A549 (cell line): ENCODE measurements at regions not wholly inside any gene's neighbourhood (a gene's known extent, or its start where the extent isn't known, plus 50 kb on each side); places are given as distances from the start of the nearest gene placed in this dataset.
A peak's percentile ranks its signal among the peaks of the same experiment; 100 is the strongest.

ENCODE experiments used
- ATAC-seq, 2 experiments: fragments of 200-7000 bp in 1 of 2; fragments of >200 bp in 1 of 2; cut with Nextera tagmentation in 1 of 2; cut with Tn5 transposase in 1 of 2; 3 replicates each; pipeline versions ENCODE4 v1.8.0 to v1.9.1; 2018 to 2020; ENCODE audit warnings: mild to moderate bottlenecking in 1 of 2, moderate library complexity in 1 of 2
- CTCF ChIA-PET: fragments of 300-600 bp; sonication (Branson Sonifier 250); formaldehyde crosslinking; extraction: SDS; loops from one replicate; lab custom pipeline; 2021; ENCODE audit warnings: antibody characterized with exemption, inconsistent platforms; lab: Yijun Ruan, JAX
- POLR2A ChIA-PET: fragments of 350-600 bp; formaldehyde crosslinking; extraction: SDS; loops from one replicate; lab custom pipeline; 2021; ENCODE audit warnings: antibody characterized with exemption, inconsistent platforms; lab: Yijun Ruan, JAX
- DNase-seq, 2 experiments: peaks; one replicate each; pipeline versions ENCODE4 v3.0.0 to v3.0.0-alpha.2; 2011 to 2016; ENCODE audit warnings: low read depth in 1 of 2, low spot score in 1 of 2
- FAIRE-seq: peaks from 2 replicates; lab custom pipeline; 2011; peaks lifted over from hg19 to GRCh38; lab: Jason Lieb, UNC
- H3K27ac ChIP-seq, 2 experiments: fragments of >200 bp; sonication (Bioruptor Twin); formaldehyde crosslinking; 3 replicates each; pipeline ENCODE4 v1.5.1; 2016 to 2017
- H3K4me1 ChIP-seq: fragments of >200 bp; sonication (Bioruptor Twin); formaldehyde crosslinking; 3 replicates; pipeline ENCODE4 v1.6.1; 2016
- H3K4me2 ChIP-seq: fragments of >200 bp; sonication (Bioruptor Twin); formaldehyde crosslinking; 3 replicates; pipeline ENCODE4 v1.6.1; 2016
- H3K4me3 ChIP-seq: fragments of >200 bp; sonication (Bioruptor Twin); formaldehyde crosslinking; 3 replicates; pipeline ENCODE4 v1.5.1; 2016
- H3K9me3 ChIP-seq: fragments of >200 bp; sonication (Bioruptor Twin); formaldehyde crosslinking; 3 replicates; pipeline ENCODE4 v1.6.1; 2016
- BHLHE40 ChIP-seq: IDR thresholded peaks from 2 replicates; pipeline ENCODE4 v1.6.1; 2012; ENCODE audit warnings: low read depth, low read length, inconsistent platforms
- CEBPB ChIP-seq, 2 experiments: fragments of >200 bp in 1 of 2; sonication (Bioruptor Twin) in 1 of 2; formaldehyde crosslinking in 1 of 2; IDR thresholded peaks; 2 replicates each; pipeline ENCODE4 v1.6.1; 2012 to 2016
- CTCF ChIP-seq: fragments of >200 bp; sonication (Bioruptor Twin); formaldehyde crosslinking; IDR thresholded peaks from 3 replicates; pipeline ENCODE4 v1.5.1; 2016
- EHF ChIP-seq: fragments of 250-450 bp; sonication (Bioruptor Pico); IDR thresholded peaks from 2 replicates; pipeline ENCODE4 v1.5.0; 2020; ENCODE audit warnings: mild to moderate bottlenecking
- EHMT2 ChIP-seq: fragments of 200-600 bp; sonication (generic); IDR thresholded peaks from 2 replicates; pipeline ENCODE4 v1.6.1; 2016; ENCODE audit warnings: antibody characterized with exemption, low read depth, mild to moderate bottlenecking, moderate library complexity
- EP300 ChIP-seq, 2 experiments: fragments of >200 bp; sonication (Bioruptor Twin); formaldehyde crosslinking; IDR thresholded peaks; 2 replicates in 1 of 2; 3 replicates in 1 of 2; pipeline ENCODE4 v1.6.1; 2016 to 2017
- ESRRA ChIP-seq: fragments of 150-350 bp; IDR thresholded peaks from 2 replicates; pipeline ENCODE4 v1.6.1; 2014; ENCODE audit warnings: mild to moderate bottlenecking, low read length, borderline replicate concordance
- HES2 ChIP-seq: fragments of >200 bp; sonication (Bioruptor Twin); formaldehyde crosslinking; IDR thresholded peaks from 2 replicates; pipeline ENCODE4 v1.6.1; 2016
- HOXA7 ChIP-seq: fragments of 250-450 bp; sonication (Bioruptor Pico); IDR thresholded peaks from 2 replicates; pipeline ENCODE4 v1.5.0; 2020; ENCODE audit warnings: mild to moderate bottlenecking, moderate library complexity
- HOXB5 ChIP-seq: fragments of 250-450 bp; sonication (Bioruptor Pico); IDR thresholded peaks from 2 replicates; pipeline ENCODE4 v1.5.0; 2020; ENCODE audit warnings: mild to moderate bottlenecking, moderate library complexity
- KDM5A ChIP-seq: fragments of 200-600 bp; sonication (generic); IDR thresholded peaks from 2 replicates; pipeline ENCODE4 v1.6.1; 2016; ENCODE audit warnings: antibody characterized with exemption, mild to moderate bottlenecking
- NFE2L2 ChIP-seq: fragments of 150-350 bp; conservative IDR thresholded peaks from 2 replicates; pipeline ENCODE4 v1.6.1; 2014; ENCODE audit warnings: low read length
- PHF8 ChIP-seq: fragments of 200-600 bp; sonication (generic); IDR thresholded peaks from 2 replicates; pipeline ENCODE4 v1.6.1; 2016; ENCODE audit warnings: low read depth, mild to moderate bottlenecking, antibody characterized with exemption, moderate library complexity, borderline replicate concordance
- RAD21 ChIP-seq, 2 experiments: fragments of >200 bp in 1 of 2; sonication (Bioruptor Twin) in 1 of 2; formaldehyde crosslinking in 1 of 2; IDR thresholded peaks in 1 of 2; conservative IDR thresholded peaks in 1 of 2; 2 replicates in 1 of 2; 3 replicates in 1 of 2; pipeline ENCODE4 v1.6.1; 2012 to 2018; ENCODE audit warnings: inconsistent platforms in 1 of 2
- RNF2 ChIP-seq: fragments of 200-600 bp; sonication (generic); IDR thresholded peaks from 2 replicates; pipeline ENCODE4 v1.6.1; 2016; ENCODE audit warnings: low read depth, mild to moderate bottlenecking, antibody characterized with exemption, moderate library complexity, borderline replicate concordance
- TFCP2L1 ChIP-seq: fragments of 250-450 bp; sonication (Bioruptor Pico); IDR thresholded peaks from 2 replicates; pipeline ENCODE4 v1.5.0; 2021; ENCODE audit warnings: mild to moderate bottlenecking
- ZFP36 ChIP-seq: fragments of 450-650 bp; IDR thresholded peaks from 2 replicates; pipeline ENCODE4 v1.6.1; 2014; ENCODE audit warnings: borderline replicate concordance; ENCODE audit not compliant: partially characterized antibody
- WGBS: methylation state at CpG from one replicate; pipeline ENCODE4 v1.1.6; 2017; ENCODE audit errors: missing lambda C conversion rate; 5-methylcytosine and 5-hydroxymethylcytosine counted together
- TF ChIP-seq, protein P1 (sequence below): fragments of 200-600 bp; sonication (generic); IDR thresholded peaks from 2 replicates; pipeline ENCODE4 v1.6.1; 2016; ENCODE audit warnings: antibody characterized with exemption, mild to moderate bottlenecking, moderate library complexity
- TF ChIP-seq, protein P2 (sequence below): fragments of 150-350 bp; IDR thresholded peaks from 2 replicates; pipeline ENCODE4 v1.6.1; 2014; ENCODE audit warnings: low read depth, mild to moderate bottlenecking, low read length

GRCh38 chr15:93662162-93662885 lies 569.0 kb upstream of the MCTP2 start:
- DNase-seq (no peak), FAIRE-seq (peak; percentile 49), ATAC-seq (no peak)
- CTCF ChIA-PET = interaction anchor here (1.4 kb wide), 1 partner anchor 11 kb away, joined by 3 read pairs; no protein-coding TSS in a partner anchor
- H3K4me2 ChIP-seq = no peak overlapping the region
- POLR2A ChIA-PET = no interaction called here
- WGBS = 4% methylated on average over 1 of the region's 1 CpG
- H3K4me1 ChIP-seq = no peaks in the 10 kb centered on the region
- H3K27ac ChIP-seq = no peak overlapping the region
- no peaks in the 10 kb centered on the region for H3K9me3 ChIP-seq
- no peak overlapping the region for H3K4me3 ChIP-seq
- TF ChIP-seq EP300 (IDR thresholded peaks at IDR 0.05) (no peak), RAD21 (conservative IDR thresholded peaks at IDR 0.05 in 1 of 2, IDR thresholded peaks at IDR 0.05 in 1 of 2) (no peak), KDM5A (no peak), EHF (CRISPR knock-in tag) (no peak), TFCP2L1 (no peak), EHMT2 (no peak), CTCF (no peak), ESRRA (no peak), HOXA7 (no peak), CEBPB (IDR thresholded peaks at IDR 0.05) (no peak)
- TF ChIP-seq, protein P1, sequence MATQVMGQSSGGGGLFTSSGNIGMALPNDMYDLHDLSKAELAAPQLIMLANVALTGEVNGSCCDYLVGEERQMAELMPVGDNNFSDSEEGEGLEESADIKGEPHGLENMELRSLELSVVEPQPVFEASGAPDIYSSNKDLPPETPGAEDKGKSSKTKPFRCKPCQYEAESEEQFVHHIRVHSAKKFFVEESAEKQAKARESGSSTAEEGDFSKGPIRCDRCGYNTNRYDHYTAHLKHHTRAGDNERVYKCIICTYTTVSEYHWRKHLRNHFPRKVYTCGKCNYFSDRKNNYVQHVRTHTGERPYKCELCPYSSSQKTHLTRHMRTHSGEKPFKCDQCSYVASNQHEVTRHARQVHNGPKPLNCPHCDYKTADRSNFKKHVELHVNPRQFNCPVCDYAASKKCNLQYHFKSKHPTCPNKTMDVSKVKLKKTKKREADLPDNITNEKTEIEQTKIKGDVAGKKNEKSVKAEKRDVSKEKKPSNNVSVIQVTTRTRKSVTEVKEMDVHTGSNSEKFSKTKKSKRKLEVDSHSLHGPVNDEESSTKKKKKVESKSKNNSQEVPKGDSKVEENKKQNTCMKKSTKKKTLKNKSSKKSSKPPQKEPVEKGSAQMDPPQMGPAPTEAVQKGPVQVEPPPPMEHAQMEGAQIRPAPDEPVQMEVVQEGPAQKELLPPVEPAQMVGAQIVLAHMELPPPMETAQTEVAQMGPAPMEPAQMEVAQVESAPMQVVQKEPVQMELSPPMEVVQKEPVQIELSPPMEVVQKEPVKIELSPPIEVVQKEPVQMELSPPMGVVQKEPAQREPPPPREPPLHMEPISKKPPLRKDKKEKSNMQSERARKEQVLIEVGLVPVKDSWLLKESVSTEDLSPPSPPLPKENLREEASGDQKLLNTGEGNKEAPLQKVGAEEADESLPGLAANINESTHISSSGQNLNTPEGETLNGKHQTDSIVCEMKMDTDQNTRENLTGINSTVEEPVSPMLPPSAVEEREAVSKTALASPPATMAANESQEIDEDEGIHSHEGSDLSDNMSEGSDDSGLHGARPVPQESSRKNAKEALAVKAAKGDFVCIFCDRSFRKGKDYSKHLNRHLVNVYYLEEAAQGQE = no peak

- H3K27ac ChIP-seq = no peak overlapping the region
- WGBS = 36% methylated on average over 8 of the region's 8 CpGs
- DNase-seq (no peak), FAIRE-seq (no peak), ATAC-seq (no peak)
- no peaks in the 10 kb centered on the region for H3K9me3 ChIP-seq
- no peak for TF ChIP-seq NFE2L2
- no peak for TF ChIP-seq HES2
- TF ChIP-seq BHLHE40 = no peak
- no peak for TF ChIP-seq HOXB5 (CRISPR knock-in tag)
- TF ChIP-seq RAD21 (conservative IDR thresholded peaks at IDR 0.05 in 1 of 2, IDR thresholded peaks at IDR 0.05 in 1 of 2) = no peak
- no peak for TF ChIP-seq RNF2
- TF ChIP-seq, protein P2, sequence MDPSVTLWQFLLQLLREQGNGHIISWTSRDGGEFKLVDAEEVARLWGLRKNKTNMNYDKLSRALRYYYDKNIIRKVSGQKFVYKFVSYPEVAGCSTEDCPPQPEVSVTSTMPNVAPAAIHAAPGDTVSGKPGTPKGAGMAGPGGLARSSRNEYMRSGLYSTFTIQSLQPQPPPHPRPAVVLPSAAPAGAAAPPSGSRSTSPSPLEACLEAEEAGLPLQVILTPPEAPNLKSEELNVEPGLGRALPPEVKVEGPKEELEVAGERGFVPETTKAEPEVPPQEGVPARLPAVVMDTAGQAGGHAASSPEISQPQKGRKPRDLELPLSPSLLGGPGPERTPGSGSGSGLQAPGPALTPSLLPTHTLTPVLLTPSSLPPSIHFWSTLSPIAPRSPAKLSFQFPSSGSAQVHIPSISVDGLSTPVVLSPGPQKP = no peak
- TF ChIP-seq PHF8 = no peak
- TF ChIP-seq ZFP36 = no peak
- H3K4me1 ChIP-seq = no peaks in the 10 kb centered on the region
- no peak overlapping the region for H3K4me3 ChIP-seq
- no peak overlapping the region for H3K4me2 ChIP-seq
- ChIA-PET CTCF (interaction anchor here (1.6 kb wide), 1 partner anchor 14 kb away, joined by 3 read pairs; no protein-coding TSS in a partner anchor), POLR2A (no interaction called here)
These were observed 569.2 kb upstream of the RGMA start for GRCh38 chr15:93658026-93658816.
